GM12892 (cell line): ENCODE measurements at regions not wholly inside any gene's neighbourhood (a gene's known extent, or its start where the extent isn't known, plus 50 kb on each side); places are given as distances from the start of the nearest gene placed in this dataset.
"Not testable (repeated sequence)": the region's sequence is repeated elsewhere in the genome, so short reads cannot be mapped to it uniquely, and the experiment has no call there.

Source experiments
- POLR2A ChIP-seq: IDR thresholded peaks from 2 replicates; pipeline ENCODE4 v1.6.1; 2011; ENCODE audit warnings: low read depth, low read length, control low read depth
- POLR2AphosphoS5 ChIP-seq: IDR thresholded peaks from 2 replicates; pipeline ENCODE4 v1.6.1; 2011; ENCODE audit warnings: low read depth, low read length, control low read depth
- TAF1 ChIP-seq: IDR thresholded peaks from 2 replicates; pipeline ENCODE4 v1.6.1; 2011; ENCODE audit warnings: low read depth, mild to moderate bottlenecking, control low read depth, low read length, borderline replicate concordance

- not testable (repeated sequence) for TF ChIP-seq POLR2AphosphoS5, POLR2A, TAF1
Measured at GRCh38 chr1:146326863-146327262, 98.0 kb upstream of the NOTCH2NLA start.
